HG02610 (cell line): ENCODE measurements at regions not wholly inside any gene's neighbourhood (a gene's known extent, or its start where the extent isn't known, plus 50 kb on each side); places are given as distances from the start of the nearest gene placed in this dataset.
A peak's percentile ranks its signal among the peaks of the same experiment; 100 is the strongest.

Source experiments
- ATAC-seq: cut with Tn5 transposase; IDR thresholded peaks from one replicate; pipeline ENCODE4 v1.9.1; 2021; ENCODE audit warnings: mild to moderate bottlenecking, moderate library complexity; ENCODE audit not compliant: unreplicated experiment

DNA sequence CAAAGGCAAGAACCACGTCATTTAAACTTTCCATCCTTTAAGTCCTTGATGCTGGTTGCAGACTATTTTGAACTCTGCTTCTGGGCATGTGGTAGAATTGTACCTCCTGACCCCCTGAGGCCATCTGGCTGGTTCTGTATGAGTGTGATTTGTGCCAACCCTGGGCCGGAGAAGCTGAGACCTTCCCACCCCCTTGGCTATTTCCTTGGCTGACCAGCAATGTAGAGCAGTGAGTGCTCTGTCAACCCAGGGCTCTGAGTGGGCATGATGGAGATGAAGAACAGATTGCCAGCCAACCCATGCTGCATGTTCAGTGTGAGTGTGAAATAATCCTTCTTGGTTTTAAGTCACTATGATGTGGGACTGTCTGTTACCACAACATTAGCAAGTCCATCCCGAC lies 82.1 kb upstream of the RASGRP1 start:
- no peak for ATAC-seq

DNA sequence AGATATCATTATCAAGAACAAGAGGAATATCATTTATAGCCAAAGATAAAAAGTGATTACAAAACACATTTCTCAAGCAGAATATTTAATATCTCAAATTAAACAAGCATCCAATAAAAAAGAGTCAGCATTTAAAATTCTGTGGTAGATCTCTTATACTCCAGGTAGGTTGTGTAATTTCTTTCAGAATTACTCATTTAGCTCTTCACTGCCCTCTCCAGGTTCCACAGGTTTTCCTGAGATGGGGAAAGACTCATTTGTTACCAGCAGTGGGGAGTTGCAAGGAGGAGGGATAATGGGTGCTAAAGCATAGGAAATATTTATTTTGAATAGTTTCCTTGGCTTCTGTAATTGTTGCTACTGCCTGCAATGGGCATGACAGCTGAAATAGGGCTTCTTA lies 83.1 kb upstream of the RASGRP1 start:
- no peak for ATAC-seq

DNA sequence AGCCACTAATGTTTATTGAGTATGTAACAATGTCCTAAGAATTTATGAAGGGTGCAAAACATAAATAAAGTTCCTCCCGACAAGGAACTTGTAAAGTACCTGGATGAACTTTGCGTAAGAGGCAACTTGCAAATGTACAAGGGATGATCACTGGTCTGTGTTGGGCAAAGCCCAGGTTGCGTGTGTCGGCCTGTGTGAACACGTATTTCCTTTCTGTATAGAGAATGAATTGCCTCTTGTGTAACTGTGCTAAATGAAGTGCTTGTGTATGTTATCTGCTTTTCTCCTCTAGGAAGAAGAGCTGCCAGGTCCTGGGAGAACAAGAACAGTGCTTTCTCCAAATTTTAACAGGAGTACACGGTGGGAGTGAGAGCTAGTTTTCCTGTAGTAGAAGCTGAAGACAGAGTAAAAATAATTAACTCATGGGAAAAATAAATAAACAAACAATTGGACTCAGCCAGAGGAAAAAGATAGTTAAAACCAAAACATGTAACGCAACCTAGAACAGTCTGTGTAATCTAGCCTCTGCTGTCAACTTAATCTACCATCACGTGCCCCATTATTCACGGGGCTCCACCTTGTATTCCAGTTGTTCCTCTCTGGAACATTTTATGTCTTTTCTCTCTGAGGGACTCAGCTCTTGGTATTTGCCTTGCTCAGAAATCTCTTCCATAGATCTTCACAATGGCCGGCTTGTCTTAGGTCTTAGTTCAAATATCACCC lies 83.7 kb upstream of the RASGRP1 start:
- no peak for ATAC-seq

DNA sequence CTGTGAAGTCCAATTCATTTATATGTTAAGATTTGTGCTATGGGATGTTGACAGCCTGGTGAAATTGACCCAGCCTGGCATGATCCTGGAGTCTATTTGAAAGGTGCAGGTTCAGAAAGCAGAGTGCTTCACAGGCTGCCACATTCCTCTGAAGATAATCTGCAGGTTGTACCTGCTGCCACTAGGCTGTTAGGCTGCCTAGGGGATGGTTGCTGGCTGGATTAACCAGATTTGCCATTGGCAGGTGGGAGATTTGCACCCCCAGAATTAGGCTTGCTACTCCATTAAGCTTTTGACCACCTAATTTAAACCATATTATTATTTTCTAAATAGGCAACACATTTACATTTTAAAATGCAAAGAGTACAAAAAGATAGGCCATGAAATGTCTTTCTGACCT lies 85.8 kb upstream of the RASGRP1 start:
- no peak for ATAC-seq

DNA sequence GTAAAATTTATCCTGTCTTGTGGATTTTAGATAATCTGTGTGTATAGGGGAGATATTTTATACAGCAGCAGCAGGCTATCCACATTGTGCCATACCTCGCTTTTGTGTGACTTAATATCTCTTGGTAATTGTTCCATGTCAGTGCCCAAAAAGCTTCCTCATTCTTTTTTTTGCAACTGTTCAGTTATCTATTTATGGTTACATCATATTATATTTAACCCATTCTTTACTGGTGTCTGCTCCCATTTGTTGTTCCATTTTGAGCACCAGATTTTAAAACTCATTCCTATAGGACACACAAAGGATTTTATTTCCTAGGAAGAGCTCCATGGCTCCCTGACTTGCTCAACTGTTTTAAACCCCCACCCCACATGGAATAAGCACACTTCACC lies 86.3 kb upstream of the RASGRP1 start:
- ATAC-seq: no peak

DNA sequence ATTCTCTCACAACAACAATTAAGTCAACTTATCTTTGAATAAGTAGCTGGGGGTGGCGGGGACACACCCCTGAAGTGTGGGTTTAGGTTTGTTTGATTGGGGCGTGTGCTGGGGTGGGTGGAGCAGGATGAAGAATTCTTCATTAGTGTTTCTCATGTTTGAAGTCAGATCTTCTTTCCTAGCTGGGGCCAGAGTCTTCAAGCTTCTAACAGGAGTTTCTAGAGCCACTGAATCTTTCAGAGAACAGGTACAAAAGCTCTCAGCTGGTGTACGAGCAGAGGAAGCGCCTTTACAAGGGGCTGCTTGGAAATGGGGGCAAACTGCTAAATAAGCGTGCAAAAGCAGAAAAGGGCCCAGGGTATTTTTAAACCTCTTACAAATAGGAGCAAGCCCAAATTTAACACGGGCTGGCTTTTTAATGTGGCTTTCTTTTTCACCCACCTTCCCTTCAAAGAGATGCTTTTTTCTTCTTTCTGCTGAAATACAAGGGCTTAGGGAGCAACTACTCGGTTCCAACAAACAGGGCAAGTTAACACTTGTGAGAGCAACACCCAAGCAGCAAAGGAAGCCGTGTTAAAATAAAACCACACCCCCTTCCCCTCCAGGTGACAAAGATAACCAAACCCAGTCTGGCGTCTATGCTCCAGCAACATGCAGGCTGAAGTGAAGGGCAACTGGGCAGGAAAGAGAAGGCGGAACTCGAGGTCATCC lies 86.9 kb upstream of the RASGRP1 start:
- ATAC-seq: no peak

DNA sequence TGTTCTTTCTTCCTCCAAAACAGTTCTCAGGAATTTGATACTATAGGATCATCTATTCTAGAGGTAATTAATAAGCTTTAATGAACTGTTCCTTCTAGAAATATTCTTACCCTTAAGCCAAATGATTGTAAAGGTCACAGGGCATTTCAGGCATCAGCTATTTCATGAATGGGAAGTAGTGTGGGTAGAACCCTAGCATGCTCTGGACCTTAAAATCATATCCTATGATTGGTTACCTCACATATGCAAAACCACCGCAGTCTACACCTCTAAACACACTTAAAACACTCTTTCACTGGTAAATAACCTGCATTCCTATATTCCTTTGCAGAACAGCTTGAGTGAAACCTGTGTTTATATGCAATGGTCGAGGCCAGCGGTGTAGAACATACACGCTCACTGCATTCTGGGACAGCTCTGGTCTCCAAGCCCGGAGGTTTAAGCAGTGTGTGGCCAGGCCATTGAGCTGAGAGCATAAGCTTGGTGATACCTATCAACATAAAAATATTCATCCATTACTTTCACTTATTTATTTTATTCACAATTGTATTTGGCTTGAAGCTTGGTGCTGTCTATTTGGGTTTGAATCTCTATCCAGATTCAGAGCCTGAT lies 87.7 kb upstream of the RASGRP1 start:
- no peak for ATAC-seq

DNA sequence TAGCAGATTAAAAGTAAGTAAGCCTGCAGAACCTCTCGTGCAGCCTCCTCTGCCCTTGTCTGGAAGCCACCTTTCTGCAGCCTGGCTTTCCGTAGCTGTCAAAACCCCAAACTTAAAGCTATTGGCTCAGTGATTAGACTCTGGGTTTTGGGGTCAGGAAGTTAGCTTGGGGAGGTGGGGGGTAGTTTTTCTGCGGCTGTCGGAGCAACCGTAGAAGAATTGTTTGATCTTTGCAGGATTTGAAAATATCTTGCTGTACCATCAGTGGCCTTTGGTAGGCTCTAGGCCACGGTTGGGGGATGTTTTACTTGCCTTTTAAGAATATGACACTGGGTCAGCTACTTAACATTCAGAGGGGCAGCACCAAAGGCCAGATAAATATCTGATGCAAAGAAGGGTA lies 88.4 kb upstream of the RASGRP1 start:
- ATAC-seq: no peak

DNA sequence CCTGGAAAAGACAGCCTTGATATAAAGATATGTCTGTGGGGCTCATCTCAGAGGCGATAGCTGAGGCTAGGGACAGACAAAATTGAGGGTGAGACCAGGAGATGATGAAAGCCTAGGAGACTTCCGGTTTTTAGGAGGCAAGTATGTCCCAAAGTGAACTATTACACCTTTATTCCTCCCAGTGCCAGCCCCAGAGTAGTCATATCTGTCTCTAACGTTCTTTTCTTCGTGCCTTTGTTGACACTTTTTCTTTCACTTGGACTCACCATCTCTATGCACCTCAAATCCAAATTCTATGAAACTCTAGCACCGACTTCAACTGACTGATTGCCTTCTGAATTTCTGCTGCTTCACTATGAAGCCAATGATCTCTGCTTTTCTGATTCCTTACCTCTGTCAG lies 93.8 kb upstream of the RASGRP1 start:
- ATAC-seq: no peak

DNA sequence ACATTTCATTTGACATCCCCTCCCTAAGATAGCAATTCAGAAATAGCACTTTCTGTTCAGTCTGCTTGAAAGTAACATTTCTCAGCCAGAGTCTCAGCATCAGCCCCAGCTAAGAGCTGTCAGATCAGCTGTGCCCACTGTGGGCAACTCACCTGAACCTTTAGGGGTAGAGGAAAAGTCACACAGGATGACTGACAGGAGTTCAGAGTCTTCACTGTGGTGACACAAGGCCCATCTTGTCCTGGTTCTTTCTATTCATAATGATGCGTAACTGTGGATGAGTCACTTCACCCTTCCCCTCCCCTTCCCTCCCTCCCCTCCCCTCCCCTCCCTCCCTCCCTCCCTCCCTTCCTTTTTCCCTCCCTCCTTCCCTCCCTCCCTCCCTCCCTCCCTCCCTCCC lies 96.1 kb upstream of the RASGRP1 start:
- ATAC-seq: no peak

DNA sequence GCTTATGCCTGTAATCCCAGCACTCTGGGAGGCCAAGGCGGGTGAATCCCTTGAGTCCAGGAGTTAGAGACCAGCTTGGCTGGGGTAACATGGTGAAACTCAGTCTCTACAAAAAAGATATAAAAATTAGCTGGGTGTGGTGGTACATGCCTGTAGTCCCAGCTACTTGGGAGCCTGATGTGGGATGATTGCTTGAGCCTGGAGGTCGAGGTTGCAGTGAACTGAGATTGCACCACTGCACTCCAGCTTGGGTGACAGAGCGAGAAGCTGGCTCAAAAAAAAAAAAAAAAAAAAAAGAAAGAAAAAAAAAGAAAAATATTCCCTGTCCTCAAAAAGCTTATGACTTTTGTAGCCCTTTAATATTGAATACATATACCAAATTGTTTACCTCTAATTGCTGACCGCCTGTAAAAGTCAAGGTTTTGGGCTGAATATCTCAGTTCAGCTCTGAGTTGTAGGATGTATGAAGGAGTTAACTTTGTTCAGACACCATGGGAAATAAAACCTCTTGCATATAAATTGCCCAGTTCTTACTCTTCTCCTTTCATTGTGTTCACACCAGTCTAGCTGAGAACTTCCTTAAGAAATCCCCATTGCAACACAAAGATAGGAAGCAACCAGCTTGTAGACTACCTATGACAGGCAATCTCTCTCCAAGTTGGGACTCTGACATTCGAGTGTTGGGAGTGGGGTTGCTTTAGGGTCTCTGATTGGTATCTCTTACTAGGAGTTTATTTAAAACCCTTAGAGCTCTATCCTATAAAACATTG lies 97.6 kb upstream of the RASGRP1 start:
- ATAC-seq: no peak

DNA sequence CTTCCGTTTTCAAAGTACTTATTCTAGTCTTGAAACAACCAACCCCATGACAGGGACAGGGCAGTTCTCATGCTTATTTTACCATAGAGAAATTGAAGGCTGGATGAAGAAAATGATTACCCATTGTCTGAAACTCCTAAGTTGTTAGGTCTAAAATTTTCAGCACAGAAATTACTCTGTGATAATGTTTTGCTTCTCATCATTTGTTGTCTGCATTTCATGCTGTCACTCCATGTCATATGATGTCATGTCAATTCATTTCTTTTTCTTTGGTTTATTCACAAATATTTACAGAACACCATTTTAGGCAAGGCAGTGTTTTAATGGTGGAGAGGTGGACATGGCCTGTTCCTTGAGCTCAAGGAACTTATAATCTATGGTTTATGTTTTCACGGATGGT lies 98.2 kb upstream of the RASGRP1 start:
- no peak for ATAC-seq

DNA sequence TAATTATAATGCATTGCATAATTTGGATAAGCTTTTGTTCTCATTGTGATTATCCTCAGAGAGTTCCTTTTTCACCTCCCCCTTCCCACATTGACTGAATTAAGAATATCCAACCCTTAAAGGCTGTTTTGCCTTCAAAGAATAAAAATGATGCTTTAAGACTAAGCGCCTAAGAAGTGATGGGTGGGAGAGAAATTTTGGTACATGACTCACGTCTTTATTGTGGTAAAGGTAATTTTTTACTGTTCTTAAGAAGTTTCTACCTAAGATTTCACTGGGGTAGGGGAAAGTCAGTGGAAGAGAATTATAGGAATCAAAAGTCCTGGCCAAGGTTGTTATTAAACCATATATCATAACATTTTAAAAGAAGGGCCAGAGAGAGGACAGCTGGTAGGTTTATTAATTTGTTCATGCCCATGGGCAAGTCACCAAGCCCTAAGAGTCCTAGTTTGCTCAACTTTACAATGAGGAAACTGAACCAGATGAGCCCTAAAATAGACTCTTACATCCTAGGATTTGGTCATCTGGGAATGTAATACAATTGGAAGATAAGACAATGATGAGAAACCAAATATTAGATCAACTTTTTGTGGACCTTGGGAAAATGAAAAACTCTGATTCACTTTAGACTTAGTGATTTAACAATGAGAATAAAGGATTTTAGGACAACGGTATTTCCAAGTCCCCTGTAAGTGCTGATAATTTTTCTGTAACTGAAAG lies 101.1 kb upstream of the RASGRP1 start:
- no peak for ATAC-seq

DNA sequence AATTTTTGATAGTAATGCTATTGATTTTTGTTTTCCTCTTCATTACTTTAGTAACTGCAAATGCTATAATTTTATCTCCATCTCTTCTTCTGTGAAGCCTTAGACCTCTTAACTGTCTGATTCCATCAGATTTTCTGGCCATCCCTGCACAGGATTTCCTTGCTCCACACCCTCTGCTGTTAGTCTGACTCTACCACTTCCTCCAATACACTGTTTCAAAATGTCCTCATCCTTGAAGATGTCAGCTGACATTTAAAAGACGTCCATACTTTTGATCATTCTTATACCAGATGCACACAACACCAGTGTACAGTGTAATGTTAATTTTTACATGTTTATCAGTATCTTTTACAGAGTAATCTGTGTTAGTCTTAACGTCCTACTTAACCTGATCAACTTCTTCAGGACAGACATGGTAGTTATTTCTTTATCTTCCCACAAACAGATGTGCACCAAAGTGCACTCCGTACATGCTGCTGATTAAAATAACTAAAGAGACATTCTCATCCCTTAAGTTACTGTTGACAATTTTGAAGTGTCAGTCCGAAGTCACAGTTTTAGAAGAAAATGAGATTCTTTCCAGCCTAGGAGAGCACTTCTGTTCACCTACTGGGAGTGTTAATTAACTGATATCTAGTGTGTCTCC lies 102.4 kb upstream of the RASGRP1 start:
- no peak for ATAC-seq

DNA sequence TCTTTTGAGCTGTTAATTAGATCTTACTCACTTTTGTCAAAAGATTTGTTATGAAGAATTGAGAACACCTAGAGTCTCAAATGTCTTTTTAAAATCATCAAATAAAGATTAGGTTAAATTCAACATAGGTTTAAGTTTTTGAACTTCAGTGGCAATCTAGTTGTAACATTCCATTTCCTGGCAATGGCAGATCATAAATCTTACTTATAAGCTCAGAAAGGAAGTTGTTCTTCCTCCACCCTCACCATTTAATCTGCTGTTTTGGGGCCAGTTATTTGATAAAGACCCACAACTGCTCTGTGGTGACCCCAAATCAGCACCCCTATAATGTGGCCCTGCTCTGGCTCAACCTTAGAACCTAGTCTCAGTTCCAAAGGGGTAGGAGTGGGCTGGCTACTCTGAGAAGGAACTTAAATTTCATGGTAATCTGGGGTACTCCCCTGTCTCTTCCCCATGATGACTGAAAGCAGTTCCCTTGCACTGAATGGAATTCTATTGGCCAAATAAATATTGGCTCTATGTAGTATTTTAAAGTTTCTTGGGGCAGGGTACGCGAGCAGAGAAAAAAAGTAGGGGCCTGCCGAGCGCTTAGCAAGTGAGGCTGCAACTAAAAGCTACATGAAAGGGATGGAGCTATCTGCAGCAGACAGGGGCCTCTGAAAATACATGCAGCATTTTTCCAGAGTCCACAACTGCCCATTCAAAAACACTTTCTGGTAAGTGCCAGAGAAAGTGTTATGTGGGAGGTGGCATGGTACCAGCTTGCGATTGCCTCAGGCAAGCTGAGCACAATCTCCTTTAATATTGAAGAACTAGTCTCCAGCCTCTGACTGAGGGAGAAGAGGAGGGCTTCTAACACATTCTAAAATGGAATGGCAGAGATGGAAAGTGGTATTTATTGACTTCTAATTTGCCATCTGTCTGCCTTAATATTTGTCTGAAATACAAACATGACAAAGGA lies 103.6 kb upstream of the RASGRP1 start:
- ATAC-seq: no peak

DNA sequence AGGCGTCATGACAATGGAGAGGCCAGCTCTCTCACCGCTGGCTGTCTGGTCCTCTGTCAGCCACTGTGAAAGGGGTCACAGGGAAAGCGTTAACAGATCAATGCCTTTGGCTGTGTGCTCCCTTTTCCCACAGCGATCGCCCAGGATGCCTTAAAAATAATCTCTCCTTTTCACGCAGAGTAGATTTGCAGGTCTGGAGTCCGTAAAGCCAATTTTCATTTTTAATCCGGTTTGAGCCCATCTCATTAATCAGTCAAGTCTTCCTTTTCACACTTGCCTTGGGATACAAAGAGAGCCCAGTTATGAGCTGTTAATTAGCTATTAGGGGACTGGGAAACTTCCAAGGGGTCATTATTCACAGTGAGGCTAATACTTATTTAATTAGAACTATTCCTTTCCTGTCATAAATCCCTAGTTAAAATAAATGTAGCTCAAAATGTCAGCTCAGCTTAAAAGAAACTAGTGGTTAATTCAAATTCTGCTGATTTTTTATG lies 104.3 kb upstream of the RASGRP1 start:
- no peak for ATAC-seq

DNA sequence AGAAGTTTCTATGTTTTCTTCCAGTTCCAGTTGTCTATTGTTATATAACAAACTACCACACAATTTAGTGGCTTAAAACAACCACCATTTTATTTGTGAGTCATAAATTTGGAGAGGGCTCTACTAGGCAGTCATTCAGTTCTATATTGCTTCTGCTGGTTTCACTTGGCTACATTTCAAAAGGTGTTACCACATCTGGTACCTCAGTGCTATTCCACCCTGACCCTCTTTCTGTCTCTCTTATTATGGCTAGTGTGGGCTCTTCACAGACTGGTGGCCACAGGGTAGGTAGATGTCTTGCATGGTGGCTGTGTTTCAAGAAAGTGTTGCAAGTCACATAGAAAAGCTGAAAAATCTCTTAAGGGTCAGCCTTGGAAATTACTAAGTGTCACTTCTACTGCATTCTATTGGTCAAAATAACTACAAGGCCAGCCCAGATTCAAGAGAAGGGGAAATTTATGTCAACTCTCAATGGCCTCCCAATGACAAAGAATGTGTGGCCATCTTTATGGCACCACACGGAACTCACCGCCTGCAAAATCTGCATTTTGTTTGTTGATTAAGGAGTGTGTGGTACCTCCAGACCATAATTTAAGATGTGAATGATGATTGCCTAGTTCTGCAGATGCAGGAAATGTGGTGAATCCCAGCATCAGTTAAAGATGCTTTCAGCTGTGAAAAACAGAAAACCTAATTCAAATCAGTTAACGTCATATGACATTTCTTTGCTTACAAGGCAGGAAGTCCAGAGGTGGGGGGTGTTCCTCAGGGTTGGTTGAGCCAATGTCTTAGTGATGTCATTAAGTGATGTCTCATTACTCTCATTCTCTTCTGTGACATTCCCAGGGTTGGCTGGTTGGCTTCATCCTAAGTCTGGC lies 105.8 kb upstream of the RASGRP1 start:
- peak; percentile 46 for ATAC-seq

DNA sequence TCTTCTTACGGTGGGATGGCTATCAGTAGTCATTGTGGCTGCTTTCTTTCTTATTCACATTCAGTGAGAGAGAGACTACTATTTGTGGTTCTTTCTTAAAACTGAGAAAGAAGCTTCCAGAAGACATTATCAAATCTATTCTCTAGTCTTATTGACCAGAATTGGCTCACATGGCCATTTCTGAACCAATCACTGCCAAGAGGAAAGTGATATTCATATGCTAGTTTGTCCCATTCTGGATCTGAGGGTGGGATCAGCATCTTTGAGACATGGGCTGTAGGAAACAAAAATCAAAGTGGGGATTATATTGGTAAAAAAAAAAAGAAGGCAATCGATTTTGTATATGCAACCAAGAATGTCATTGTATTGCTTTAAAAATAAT lies 106.4 kb upstream of the RASGRP1 start:
- no peak for ATAC-seq
